ENCODE measurements at regions not wholly inside any gene's neighbourhood (a gene's known extent, or its start where the extent isn't known, plus 50 kb on each side); places are given as distances from the start of the nearest gene placed in this dataset.
"Not testable (repeated sequence)": the region's sequence is repeated elsewhere in the genome, so short reads cannot be mapped to it uniquely, and the experiment has no call there.

DNA sequence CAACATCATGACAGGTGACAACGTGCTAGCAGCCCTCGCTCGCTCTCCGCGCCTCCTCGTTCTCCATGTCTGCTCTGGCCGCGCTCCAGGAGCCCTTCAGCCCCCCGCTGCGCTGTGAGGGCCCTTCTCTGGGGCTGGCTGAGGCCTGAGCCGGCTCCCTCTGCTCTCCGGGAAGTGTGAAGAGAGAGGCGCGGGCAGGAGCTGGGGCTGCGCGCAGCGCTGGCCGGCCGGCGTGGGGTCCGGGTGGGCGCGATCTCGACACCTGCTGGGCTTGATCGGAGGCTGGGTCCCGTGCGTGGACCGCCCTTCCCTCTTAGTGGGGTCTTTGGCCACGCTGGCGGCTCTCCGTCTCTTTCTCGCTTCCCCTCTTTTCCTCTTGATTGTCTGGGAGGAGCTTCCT is 195.5 kb downstream of the ANKRD30BL start:
- TF ChIP-seq POLR2AphosphoS5 (IDR thresholded peaks at IDR 0.05) (no peak), POLR2A (IDR thresholded peaks at IDR 0.05) (no peak), CTCF (IDR thresholded peaks at IDR 0.05) (no peak)
- Histone ChIP-seq H3K4me3 (no peak overlapping the region), H3K27ac (no peak overlapping the region), H3K27me3 (no peaks in the 10 kb centered on the region), H3K4me1 (no peaks in the 10 kb centered on the region), H3K36me3 (no peaks in the 10 kb centered on the region), H3K9me3 (peaks cover 5% of the 10 kb centered on the region)
- 97% methylated on average over 32 of the region's 32 CpGs for WGBS
- no peak for DNase-seq (ENCODE audit: low spot score in 2 of 2)

- H3K27me3 ChIP-seq; H3K9me3 ChIP-seq; H3K4me3 ChIP-seq; H3K36me3 ChIP-seq; DNase-seq (ENCODE audit: low spot score in 2 of 2); H3K27ac ChIP-seq; H3K4me1 ChIP-seq: not testable (repeated sequence)
- 41% methylated on average over 2 of the region's 2 CpGs for WGBS
Observed at GRCh38 chr2:131958019-131958609, 203.6 kb downstream of the ANKRD30BL start.

DNA sequence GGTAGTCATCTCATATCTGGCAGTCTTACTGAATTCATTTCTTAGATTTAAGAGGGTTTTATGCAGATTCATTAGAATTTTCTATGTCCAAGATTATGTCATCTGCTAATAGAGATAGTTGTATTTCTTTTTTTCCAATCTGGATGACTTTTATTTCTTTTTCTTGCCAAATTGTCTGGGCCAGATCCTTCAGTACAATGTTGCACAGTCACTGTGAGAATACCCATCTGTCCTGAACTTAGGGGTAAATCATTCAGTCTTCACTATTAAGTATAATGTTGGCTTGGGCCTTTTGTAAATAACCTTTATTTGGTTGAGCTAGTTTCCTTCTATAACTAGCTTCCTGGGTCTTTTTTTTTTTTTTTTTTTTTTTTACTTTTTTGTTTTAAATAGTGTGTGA is 213.1 kb downstream of the ANKRD30BL start:
- H3K36me3 ChIP-seq; DNase-seq (ENCODE audit: low spot score in 2 of 2); H3K4me3 ChIP-seq; H3K4me1 ChIP-seq; H3K27me3 ChIP-seq; H3K9me3 ChIP-seq; H3K27ac ChIP-seq: not testable (repeated sequence)

GRCh38 chr2:131923287-131923686 is 238.5 kb downstream of the ANKRD30BL start:
- H3K36me3 ChIP-seq; H3K4me1 ChIP-seq; DNase-seq (ENCODE audit: low spot score in 2 of 2); H3K9me3 ChIP-seq; H3K27me3 ChIP-seq; H3K4me3 ChIP-seq; H3K27ac ChIP-seq: not testable (repeated sequence)
- WGBS, result 67% methylated on average over 1 of the region's 1 CpG

- 87% methylated on average over 2 of the region's 2 CpGs for WGBS
- not testable (repeated sequence) for H3K27me3 ChIP-seq; H3K4me1 ChIP-seq; H3K27ac ChIP-seq; H3K4me3 ChIP-seq; DNase-seq (ENCODE audit: low spot score in 2 of 2); H3K36me3 ChIP-seq; H3K9me3 ChIP-seq
Observed at GRCh38 chr2:131922854-131923253, 238.9 kb downstream of the ANKRD30BL start.
